Lower lobe of right lung (tissue), 2 donors: ENCODE measurements at regions not wholly inside any gene's neighbourhood (a gene's known extent, or its start where the extent isn't known, plus 50 kb on each side); places are given as distances from the start of the nearest gene placed in this dataset.

Experiments used
- ATAC-seq, 2 donors: fragments of 200-7000 bp; cut with Tn5 transposase; one replicate each; pipeline ENCODE4 v1.9.1; 2020 to 2022; ENCODE audit warnings: mild to moderate bottlenecking in 2 of 2, moderate library complexity in 2 of 2
- DNase-seq: peaks from one replicate; pipeline ENCODE4 v3.0.0-alpha.2; 2020
- H3K27ac ChIP-seq: fragments of 200-600 bp; one replicate; pipeline ENCODE4 v1.8.0; 2022
- H3K27me3 ChIP-seq: fragments of 200-600 bp; one replicate; pipeline ENCODE4 v1.8.0; 2022; ENCODE audit warnings: low read depth
- H3K36me3 ChIP-seq: fragments of 200-600 bp; one replicate; pipeline ENCODE4 v1.8.0; 2022; ENCODE audit warnings: mild to moderate bottlenecking
- H3K4me1 ChIP-seq: fragments of 200-600 bp; one replicate; pipeline ENCODE4 v1.8.0; 2022
- H3K4me3 ChIP-seq: fragments of 200-600 bp; one replicate; pipeline ENCODE4 v1.8.0; 2022; ENCODE audit warnings: mild to moderate bottlenecking
- H3K9me3 ChIP-seq: fragments of 200-600 bp; one replicate; pipeline ENCODE4 v1.8.0; 2022
- intact Hi-C: fragments of 100-400 bp; cut with DNase I; formaldehyde crosslinking; loops from one replicate; pipeline ENCODE4 v1.11.0; 2022
- TF ChIP-seq, protein P1 (sequence below): fragments of 200-600 bp; IDR thresholded peaks from one replicate; pipeline ENCODE4 v1.8.0; 2022; ENCODE audit warnings: antibody characterized with exemption, mild to moderate bottlenecking
- donor health status: DM: no; HTN: yes; CAD: no; lungs with severe emphysema.

- ATAC-seq (no peak), DNase-seq (no peak)
- Histone ChIP-seq H3K36me3 (no peaks in the 10 kb centered on the region), H3K27me3 (no peaks in the 10 kb centered on the region), H3K4me1 (no peaks in the 10 kb centered on the region), H3K9me3 (peaks cover 8% of the 10 kb centered on the region), H3K27ac (no peak overlapping the region), H3K4me3 (no peak overlapping the region)
- intact Hi-C loops: no loop called here
- TF ChIP-seq, protein P1, sequence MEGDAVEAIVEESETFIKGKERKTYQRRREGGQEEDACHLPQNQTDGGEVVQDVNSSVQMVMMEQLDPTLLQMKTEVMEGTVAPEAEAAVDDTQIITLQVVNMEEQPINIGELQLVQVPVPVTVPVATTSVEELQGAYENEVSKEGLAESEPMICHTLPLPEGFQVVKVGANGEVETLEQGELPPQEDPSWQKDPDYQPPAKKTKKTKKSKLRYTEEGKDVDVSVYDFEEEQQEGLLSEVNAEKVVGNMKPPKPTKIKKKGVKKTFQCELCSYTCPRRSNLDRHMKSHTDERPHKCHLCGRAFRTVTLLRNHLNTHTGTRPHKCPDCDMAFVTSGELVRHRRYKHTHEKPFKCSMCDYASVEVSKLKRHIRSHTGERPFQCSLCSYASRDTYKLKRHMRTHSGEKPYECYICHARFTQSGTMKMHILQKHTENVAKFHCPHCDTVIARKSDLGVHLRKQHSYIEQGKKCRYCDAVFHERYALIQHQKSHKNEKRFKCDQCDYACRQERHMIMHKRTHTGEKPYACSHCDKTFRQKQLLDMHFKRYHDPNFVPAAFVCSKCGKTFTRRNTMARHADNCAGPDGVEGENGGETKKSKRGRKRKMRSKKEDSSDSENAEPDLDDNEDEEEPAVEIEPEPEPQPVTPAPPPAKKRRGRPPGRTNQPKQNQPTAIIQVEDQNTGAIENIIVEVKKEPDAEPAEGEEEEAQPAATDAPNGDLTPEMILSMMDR: no peak
These were observed 183.9 kb downstream of the PTPRU start for GRCh38 chr1:29420202-29420601.

DNA sequence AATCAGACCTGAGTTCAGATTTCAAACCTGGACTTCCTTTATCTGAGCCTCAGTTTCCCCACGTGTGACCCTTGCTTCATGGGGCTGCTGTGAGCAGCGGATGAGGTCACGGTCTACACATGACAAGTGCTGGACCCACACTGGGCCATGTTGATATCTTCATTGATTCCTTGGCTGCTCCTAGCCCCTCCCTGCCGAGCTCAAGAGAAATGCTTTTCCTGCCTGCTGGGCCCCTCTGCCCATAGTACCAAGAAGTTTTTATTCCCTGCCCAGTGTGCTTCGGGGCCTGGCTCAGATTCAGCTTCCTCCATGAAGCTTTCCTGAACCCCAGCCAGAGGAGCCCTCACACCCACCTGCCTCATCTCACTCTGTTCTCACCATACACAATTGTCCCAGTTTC, 181.6 kb downstream of the PTPRU start:
- intact Hi-C loops: no loop called here
- Histone ChIP-seq H3K4me1 (no peaks in the 10 kb centered on the region), H3K36me3 (no peaks in the 10 kb centered on the region), H3K4me3 (no peak overlapping the region), H3K9me3 (peaks cover 8% of the 10 kb centered on the region), H3K27me3 (no peaks in the 10 kb centered on the region), H3K27ac (no peak overlapping the region)
- TF ChIP-seq, protein P1: no peak
- DNase-seq: no peak
- ATAC-seq: no peak

DNA sequence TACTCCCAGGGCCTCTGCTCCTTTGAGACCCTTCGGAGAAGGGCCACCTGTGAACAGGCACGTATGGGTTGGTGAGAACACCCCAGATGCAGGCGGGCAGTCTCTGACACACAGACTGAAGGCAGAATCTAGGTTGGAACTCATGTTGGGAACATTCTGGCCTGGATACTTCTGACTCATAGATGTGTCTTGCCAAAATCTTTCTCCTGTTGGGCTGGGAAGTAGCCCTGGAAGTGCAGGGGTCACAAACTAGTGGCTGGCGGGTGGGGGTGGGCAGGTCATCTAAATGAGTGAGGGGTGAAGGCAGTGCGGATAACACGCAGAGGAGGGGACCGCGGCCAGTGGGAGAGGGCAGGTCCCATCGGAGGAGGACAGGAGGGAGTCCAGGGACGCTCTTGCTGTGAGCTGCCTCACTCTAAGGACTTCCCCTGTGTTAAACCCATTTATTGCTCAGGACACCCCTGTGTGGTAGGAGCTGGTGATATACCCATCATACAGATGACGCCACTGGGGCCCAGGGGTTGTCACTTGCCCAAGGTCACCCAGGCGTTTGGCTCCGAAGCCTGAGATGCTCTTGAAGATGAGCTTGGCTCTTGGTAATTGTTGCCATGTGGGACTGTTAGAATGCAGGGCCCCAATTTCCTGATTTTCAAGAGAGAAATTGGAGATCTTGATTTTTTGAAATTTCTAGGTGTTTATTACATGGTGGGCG, 181.0 kb downstream of the PTPRU start:
- Histone ChIP-seq H3K36me3 (no peaks in the 10 kb centered on the region), H3K4me3 (no peak overlapping the region), H3K27me3 (no peaks in the 10 kb centered on the region), H3K4me1 (no peaks in the 10 kb centered on the region), H3K27ac (peak overlapping the region; percentile 49), H3K9me3 (peaks cover 8% of the 10 kb centered on the region)
- TF ChIP-seq, protein P1: no peak
- intact Hi-C loops: no loop called here
- DNase-seq (no peak), ATAC-seq (peak; percentile 26 to 39)

- Histone ChIP-seq H3K36me3 (no peaks in the 10 kb centered on the region), H3K27me3 (no peaks in the 10 kb centered on the region), H3K4me1 (no peaks in the 10 kb centered on the region), H3K27ac (peak overlapping the region; percentile 49), H3K4me3 (no peak overlapping the region), H3K9me3 (peaks cover 8% of the 10 kb centered on the region)
- peak; percentile 18 to 37 for ATAC-seq
- no peak for DNase-seq
- intact Hi-C loops: no loop called here
- TF ChIP-seq, protein P1: no peak
These were observed 180.2 kb downstream of the PTPRU start for GRCh38 chr1:29416267-29417146.

- TF ChIP-seq, protein P1: no peak
These were observed 179.5 kb downstream of the PTPRU start for GRCh38 chr1:29415861-29416260.

More at GRCh38 chr1:29415861-29416260, 179.5 kb downstream of the PTPRU start:
- intact Hi-C loops: no loop called here
- Histone ChIP-seq H3K36me3 (no peaks in the 10 kb centered on the region), H3K27ac (no peak overlapping the region), H3K27me3 (no peaks in the 10 kb centered on the region), H3K4me1 (no peaks in the 10 kb centered on the region), H3K4me3 (no peak overlapping the region), H3K9me3 (peaks cover 3% of the 10 kb centered on the region)
- no peak for ATAC-seq
- no peak for DNase-seq
